OCI-LY3 (cell line): ENCODE measurements at regions not wholly inside any gene's neighbourhood (a gene's known extent, or its start where the extent isn't known, plus 50 kb on each side); places are given as distances from the start of the nearest gene placed in this dataset.
"Not testable (repeated sequence)": the region's sequence is repeated elsewhere in the genome, so short reads cannot be mapped to it uniquely, and the experiment has no call there.

ENCODE experiments used
- H2AFZ ChIP-seq: fragments of 200-600, 300-600 bp; shearing (Covaris generic); 2 replicates; pipeline ENCODE4 v1.6.0; 2014; ENCODE audit warnings: antibody characterized with exemption, low read depth, low read length
- H3K27ac ChIP-seq: fragments of 200-600, 300-600 bp; sonication (generic); 2 replicates; pipeline ENCODE4 v1.5.1; 2014; ENCODE audit warnings: mild to moderate bottlenecking, low read length, moderate library complexity, mixed read lengths
- H3K27me3 ChIP-seq: fragments of 200-600, 300-600 bp; sonication (generic); 2 replicates; pipeline ENCODE4 v1.6.1; 2014; ENCODE audit warnings: low read depth, low read length, mixed read lengths
- H3K36me3 ChIP-seq: fragments of 200-600, 300-600 bp; sonication (generic); replicated peaks from 2 replicates; pipeline ENCODE3; 2014; ENCODE audit warnings: low read depth, low read length, mixed read lengths
- H3K4me1 ChIP-seq: fragments of 300-600, 200-600 bp; sonication (generic); 2 replicates; pipeline ENCODE4 v1.6.1; 2014; ENCODE audit warnings: low read length, mixed read lengths
- H3K4me2 ChIP-seq: fragments of 200-600, 300-600 bp; sonication (generic); 2 replicates; pipeline ENCODE4 v1.6.1; 2014; ENCODE audit warnings: low read length, mixed read lengths
- H3K4me3 ChIP-seq: fragments of 300-600, 200-600 bp; sonication (generic); 2 replicates; pipeline ENCODE4 v1.5.1; 2014; ENCODE audit warnings: antibody characterized with exemption, mild to moderate bottlenecking, low read length, moderate library complexity
- H3K79me2 ChIP-seq: fragments of 300-600, 200-600 bp; shearing (Covaris generic); 2 replicates; pipeline ENCODE4 v1.6.1; 2014; ENCODE audit warnings: mild to moderate bottlenecking, low read length, mixed read lengths
- H3K9ac ChIP-seq: fragments of 300-600, 200-600 bp; shearing (Covaris generic); 2 replicates; pipeline ENCODE4 v1.6.0; 2014; ENCODE audit warnings: mild to moderate bottlenecking, low read length, moderate library complexity
- H3K9me3 ChIP-seq: fragments of 200-600, 300-600 bp; shearing (Covaris generic); 2 replicates; pipeline ENCODE4 v1.6.1; 2014; ENCODE audit warnings: low read length, mixed read lengths; ENCODE audit not compliant: insufficient read depth
- H4K20me1 ChIP-seq: fragments of 200-600, 300-600 bp; sonication (generic); 2 replicates; pipeline ENCODE4 v1.6.1; 2016; ENCODE audit warnings: low read length, mixed read lengths; ENCODE audit not compliant: insufficient read depth
- CTCF ChIP-seq: fragments of 200-600, 300-600 bp; sonication (generic); IDR thresholded peaks from 2 replicates; pipeline ENCODE4 v1.5.1; 2014; ENCODE audit warnings: antibody characterized with exemption, low read length, low read depth
- EZH2phosphoT487 ChIP-seq: fragments of 200-600 bp; shearing (Covaris generic); IDR thresholded peaks from 2 replicates; pipeline ENCODE4 v1.6.1; 2018; ENCODE audit warnings: antibody characterized with exemption, mixed run types, low read depth

- H2AFZ ChIP-seq, result no peak overlapping the region
- peaks cover 25% of the 10 kb centered on the region for H3K27me3 ChIP-seq
- TF ChIP-seq EZH2phosphoT487, result no peak
- no peak for TF ChIP-seq CTCF
- no peak overlapping the region for H3K9ac ChIP-seq
- H4K20me1 ChIP-seq, result no peaks in the 10 kb centered on the region
- no peaks in the 10 kb centered on the region for H3K4me1 ChIP-seq
- no peaks in the 10 kb centered on the region for H3K79me2 ChIP-seq
- H3K9me3 ChIP-seq, result no peaks in the 10 kb centered on the region
- H3K4me2 ChIP-seq, result no peak overlapping the region
- H3K27ac ChIP-seq, result no peak overlapping the region
- no peak overlapping the region for H3K4me3 ChIP-seq
- H3K36me3 ChIP-seq, result no peaks in the 10 kb centered on the region
Observed at GRCh38 chr3:124336067-124336656, 344.2 kb upstream of the ROPN1 start.

- Histone ChIP-seq H3K4me2 (no peak overlapping the region), H2AFZ (no peak overlapping the region), H3K79me2 (no peaks in the 10 kb centered on the region), H3K9me3 (no peaks in the 10 kb centered on the region), H3K36me3 (no peaks in the 10 kb centered on the region), H3K4me3 (no peak overlapping the region), H4K20me1 (no peaks in the 10 kb centered on the region), H3K27ac (no peak overlapping the region), H3K4me1 (no peaks in the 10 kb centered on the region), H3K9ac (no peak overlapping the region), H3K27me3 (peaks cover 29% of the 10 kb centered on the region)
- TF ChIP-seq EZH2phosphoT487 (no peak), CTCF (no peak)
Observed at GRCh38 chr3:124345845-124346244, 353.9 kb upstream of the ROPN1 start.

- no peak overlapping the region for H3K9ac ChIP-seq
- H3K4me1 ChIP-seq, result no peaks in the 10 kb centered on the region
- no peak overlapping the region for H2AFZ ChIP-seq
- no peak overlapping the region for H3K27ac ChIP-seq
- H3K27me3 ChIP-seq, result peaks cover 30% of the 10 kb centered on the region
- no peak overlapping the region for H3K4me3 ChIP-seq
- H3K9me3 ChIP-seq, result no peaks in the 10 kb centered on the region
- TF ChIP-seq EZH2phosphoT487 (no peak), CTCF (no peak)
- H3K79me2 ChIP-seq, result no peaks in the 10 kb centered on the region
- H4K20me1 ChIP-seq, result no peaks in the 10 kb centered on the region
- H3K4me2 ChIP-seq, result no peak overlapping the region
- no peaks in the 10 kb centered on the region for H3K36me3 ChIP-seq
Observed at GRCh38 chr3:124346487-124346886, 354.6 kb upstream of the ROPN1 start.

- TF ChIP-seq EZH2phosphoT487 (no peak), CTCF (0 out of 2 replicates have a peak, but pooled peaks have one; percentile 5)
- H4K20me1 ChIP-seq, result no peaks in the 10 kb centered on the region
- H3K79me2 ChIP-seq, result no peaks in the 10 kb centered on the region
- no peaks in the 10 kb centered on the region for H3K4me1 ChIP-seq
- H3K4me3 ChIP-seq, result no peak overlapping the region
- no peak overlapping the region for H3K9ac ChIP-seq
- H3K4me2 ChIP-seq, result no peak overlapping the region
- no peaks in the 10 kb centered on the region for H3K9me3 ChIP-seq
- no peak overlapping the region for H3K27ac ChIP-seq
- H2AFZ ChIP-seq, result no peak overlapping the region
- H3K36me3 ChIP-seq, result no peaks in the 10 kb centered on the region
- H3K27me3 ChIP-seq, result peaks cover 26% of the 10 kb centered on the region
Observed at GRCh38 chr3:124347418-124347817, 355.5 kb upstream of the ROPN1 start.

GRCh38 chr3:124348555-124348954 is 356.6 kb upstream of the ROPN1 start:
- H3K4me1 ChIP-seq, H3K4me3 ChIP-seq, H3K79me2 ChIP-seq, H3K4me2 ChIP-seq, H3K36me3 ChIP-seq, H2AFZ ChIP-seq, H3K9me3 ChIP-seq, H3K9ac ChIP-seq, H4K20me1 ChIP-seq, H3K27ac ChIP-seq: not testable (repeated sequence)
- peaks cover 31% of the 10 kb centered on the region for H3K27me3 ChIP-seq
